HFFc6 (cell line): ENCODE measurements at regions not wholly inside any gene's neighbourhood (a gene's known extent, or its start where the extent isn't known, plus 50 kb on each side); places are given as distances from the start of the nearest gene placed in this dataset.
A peak's percentile ranks its signal among the peaks of the same experiment; 100 is the strongest.

Experiments
- DNase-seq: peaks from one replicate; pipeline ENCODE4 v3.0.0-alpha.2; 2018
- H3K27ac Mint-ChIP-seq: 2 replicates; pipeline ENCODE4 v1.8.0; 2020; ENCODE audit warnings: mild to moderate bottlenecking, mixed read lengths
- H3K27me3 Mint-ChIP-seq: 2 replicates; pipeline ENCODE4 v1.8.0; 2021; ENCODE audit warnings: mild to moderate bottlenecking, moderate library complexity, mixed read lengths; ENCODE audit not compliant: insufficient read depth
- H3K36me3 Mint-ChIP-seq: 2 replicates; pipeline ENCODE4 v1.8.0; 2021; ENCODE audit warnings: low read depth, mixed read lengths
- H3K4me1 Mint-ChIP-seq: 2 replicates; pipeline ENCODE4 v1.8.0; 2020; ENCODE audit warnings: low read depth, mixed read lengths
- H3K4me3 Mint-ChIP-seq: 2 replicates; pipeline ENCODE4 v1.8.0; 2020; ENCODE audit warnings: mild to moderate bottlenecking, moderate library complexity, mixed read lengths
- H3K9me3 Mint-ChIP-seq: 2 replicates; pipeline ENCODE4 v1.8.0; 2020; ENCODE audit warnings: mild to moderate bottlenecking, mixed read lengths
- CTCF ChIP-seq: fragments of 200-600 bp; sonication (generic); IDR thresholded peaks from 2 replicates; pipeline ENCODE4 v1.5.0; 2021; ENCODE audit warnings: antibody characterized with exemption, mild to moderate bottlenecking

GRCh38 chr15:39468331-39468730 lies 112.5 kb upstream of the THBS1 start:
- peaks cover 6% of the 10 kb centered on the region for H3K9me3 Mint-ChIP-seq
- no peak for TF ChIP-seq CTCF
- H3K4me1 Mint-ChIP-seq: peaks cover 54% of the 10 kb centered on the region
- peaks cover 19% of the 10 kb centered on the region for H3K36me3 Mint-ChIP-seq
- no peaks in the 10 kb centered on the region; the same call in 1 of the 2 replicates for H3K27me3 Mint-ChIP-seq
- H3K27ac Mint-ChIP-seq: no peak overlapping the region
- no peak overlapping the region for H3K4me3 Mint-ChIP-seq
- no peak for DNase-seq

DNA sequence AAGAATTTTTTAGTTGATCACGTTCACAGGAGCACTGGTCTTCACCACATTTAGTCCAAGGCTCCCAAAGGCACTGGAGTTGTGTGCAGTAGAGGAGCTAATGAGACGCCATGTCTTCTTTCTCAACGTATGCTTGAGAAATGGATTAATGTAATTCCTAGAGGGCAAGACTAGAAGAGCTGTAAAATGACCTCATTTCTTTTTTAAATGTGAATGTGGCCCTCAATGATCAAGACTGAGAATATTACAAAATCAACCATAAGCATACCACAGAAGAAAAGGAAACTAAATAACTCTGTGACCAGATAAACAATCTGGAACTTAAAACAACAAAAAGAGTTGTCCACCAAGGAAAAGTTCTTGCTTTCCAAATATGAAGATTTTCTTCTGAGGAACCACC lies 112.1 kb upstream of the THBS1 start:
- peak overlapping the region; percentile 19 for H3K27ac Mint-ChIP-seq
- H3K36me3 Mint-ChIP-seq: peaks cover 15% of the 10 kb centered on the region
- H3K27me3 Mint-ChIP-seq: no peaks in the 10 kb centered on the region; the same call in 1 of the 2 replicates
- H3K4me1 Mint-ChIP-seq: peaks cover 54% of the 10 kb centered on the region
- H3K9me3 Mint-ChIP-seq: peaks cover 2% of the 10 kb centered on the region
- no peak overlapping the region for H3K4me3 Mint-ChIP-seq
- no peak for DNase-seq
- TF ChIP-seq CTCF: no peak

DNA sequence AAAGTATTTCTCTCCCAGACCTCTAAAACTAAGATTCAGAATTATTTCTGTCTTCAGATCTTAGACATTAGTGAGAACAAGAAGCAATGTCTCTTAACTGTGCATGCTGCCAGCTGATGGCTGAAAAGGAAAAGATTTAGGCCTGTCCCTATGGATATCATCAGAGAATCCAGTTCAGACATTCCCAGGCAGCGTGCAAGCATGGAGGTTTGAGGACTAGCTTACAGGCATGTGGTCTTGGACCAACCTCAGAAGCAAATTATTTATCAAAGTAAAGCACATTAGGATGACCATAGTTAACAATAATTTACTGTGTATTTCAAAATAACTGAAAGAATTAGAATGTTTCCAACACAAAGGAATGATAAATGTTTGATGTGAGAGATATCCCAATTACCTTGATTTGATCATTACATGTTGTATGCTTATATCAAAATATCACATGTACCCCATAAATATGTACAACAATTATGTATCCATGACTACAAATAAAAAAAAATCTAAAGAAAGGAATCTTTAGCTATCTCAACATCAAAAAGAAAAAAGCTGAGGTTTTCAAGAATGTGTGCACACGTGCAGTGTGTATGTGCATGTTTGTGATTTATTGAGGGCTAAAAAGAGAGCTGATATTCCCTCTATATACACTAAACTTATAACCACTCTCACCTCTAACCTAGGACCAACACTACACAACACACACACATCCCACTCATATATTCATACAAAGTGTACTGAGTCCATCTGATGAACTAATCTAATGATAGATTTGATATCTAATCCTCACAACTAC lies 108.9 kb upstream of the THBS1 start:
- Mint-ChIP-seq H3K36me3 (peaks cover 12% of the 10 kb centered on the region), H3K4me3 (peak overlapping the region; percentile 75), H3K4me1 (peaks cover 75% of the 10 kb centered on the region), H3K9me3 (no peaks in the 10 kb centered on the region; the same call in 1 of the 2 replicates), H3K27me3 (no peaks in the 10 kb centered on the region; the same call in 1 of the 2 replicates), H3K27ac (peak overlapping the region; percentile 98)
- DNase-seq: no peak
- no peak for TF ChIP-seq CTCF

DNA sequence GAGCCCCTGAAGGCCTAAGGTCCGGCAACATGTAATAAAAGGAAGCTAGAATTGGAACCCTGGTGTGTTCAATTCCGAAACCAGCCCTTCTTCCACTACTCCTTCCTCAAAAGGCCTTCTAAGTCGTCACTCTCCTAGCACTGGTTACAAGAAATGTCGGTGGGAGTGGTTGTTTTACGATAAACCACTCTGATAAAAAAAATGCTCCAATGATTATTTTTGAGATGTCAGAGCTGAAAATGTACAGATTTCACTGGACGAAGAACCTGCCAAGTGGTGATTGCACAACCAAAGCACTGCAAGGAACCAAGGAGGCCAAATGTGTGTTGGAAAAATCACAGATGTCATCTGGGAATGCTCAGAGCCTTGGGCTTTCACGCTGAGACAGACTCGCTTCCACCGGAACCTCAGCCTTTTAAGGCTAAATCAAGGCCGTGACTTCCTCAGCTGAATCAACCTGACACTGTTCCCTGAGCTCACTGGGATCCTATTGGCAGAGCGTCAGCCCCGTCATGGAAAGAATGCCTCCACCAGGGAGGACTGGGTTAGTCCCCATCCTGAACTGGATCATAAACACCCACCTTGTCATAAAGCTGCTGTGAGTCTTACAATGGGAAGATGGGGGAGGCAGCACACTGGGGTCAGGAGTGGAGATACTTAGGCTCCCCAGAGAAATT lies 108.1 kb upstream of the THBS1 start:
- peak overlapping the region; percentile 98 for H3K27ac Mint-ChIP-seq
- H3K4me1 Mint-ChIP-seq: peaks cover 80% of the 10 kb centered on the region
- peak overlapping the region; percentile 75 for H3K4me3 Mint-ChIP-seq
- no peaks in the 10 kb centered on the region; the same call in 1 of the 2 replicates for H3K9me3 Mint-ChIP-seq
- no peaks in the 10 kb centered on the region; the same call in 1 of the 2 replicates for H3K27me3 Mint-ChIP-seq
- peaks cover 12% of the 10 kb centered on the region for H3K36me3 Mint-ChIP-seq
- TF ChIP-seq CTCF: no peak
- DNase-seq: peak; percentile 99

GRCh38 chr15:39473298-39473947 lies 107.5 kb upstream of the THBS1 start:
- no peak for TF ChIP-seq CTCF
- Mint-ChIP-seq H3K27ac (peak overlapping the region; percentile 98), H3K4me3 (peak overlapping the region; percentile 75), H3K36me3 (peaks cover 12% of the 10 kb centered on the region), H3K4me1 (peaks cover 78% of the 10 kb centered on the region), H3K9me3 (no peaks in the 10 kb centered on the region; the same call in 1 of the 2 replicates), H3K27me3 (no peaks in the 10 kb centered on the region; the same call in 1 of the 2 replicates)
- DNase-seq: no peak
